BJ (cell line): ENCODE measurements at regions not wholly inside any gene's neighbourhood (a gene's known extent, or its start where the extent isn't known, plus 50 kb on each side); places are given as distances from the start of the nearest gene placed in this dataset.

Experiments
- CTCF ChIA-PET: fragments of 350-600 bp; formaldehyde crosslinking; extraction: SDS; loops from one replicate; lab custom pipeline; 2021; ENCODE audit warnings: antibody characterized with exemption, inconsistent platforms; lab: Yijun Ruan, JAX
- POLR2A ChIA-PET: fragments of 300-600 bp; sonication (Branson Sonifier 250); formaldehyde crosslinking; extraction: SDS; loops from one replicate; lab custom pipeline; 2021; ENCODE audit warnings: antibody characterized with exemption; lab: Charles Lee
- DNase-seq: peaks from one replicate; pipeline ENCODE4 v3.0.0-alpha.2; 2011; ENCODE audit warnings: low read depth
- H3K27me3 ChIP-seq: 2 replicates; pipeline ENCODE4 v1.6.0; 2011; ENCODE audit warnings: low read length; ENCODE audit not compliant: control insufficient read depth, insufficient read depth
- H3K36me3 ChIP-seq: 2 replicates; pipeline ENCODE4 v1.5.1; 2011; ENCODE audit warnings: low read length; ENCODE audit not compliant: control insufficient read depth, insufficient read depth
- H3K4me3 ChIP-seq: 2 replicates; pipeline ENCODE4 v1.5.1; 2011; ENCODE audit warnings: low read depth, mild to moderate bottlenecking, control low read depth, low read length
- TF ChIP-seq, protein P1 (sequence below): IDR thresholded peaks from 2 replicates; pipeline ENCODE4 v1.5.1; 2011; ENCODE audit warnings: low read depth, mild to moderate bottlenecking, control low read depth, inconsistent platforms, low read length, moderate library complexity; ENCODE audit not compliant: insufficient read depth

DNA sequence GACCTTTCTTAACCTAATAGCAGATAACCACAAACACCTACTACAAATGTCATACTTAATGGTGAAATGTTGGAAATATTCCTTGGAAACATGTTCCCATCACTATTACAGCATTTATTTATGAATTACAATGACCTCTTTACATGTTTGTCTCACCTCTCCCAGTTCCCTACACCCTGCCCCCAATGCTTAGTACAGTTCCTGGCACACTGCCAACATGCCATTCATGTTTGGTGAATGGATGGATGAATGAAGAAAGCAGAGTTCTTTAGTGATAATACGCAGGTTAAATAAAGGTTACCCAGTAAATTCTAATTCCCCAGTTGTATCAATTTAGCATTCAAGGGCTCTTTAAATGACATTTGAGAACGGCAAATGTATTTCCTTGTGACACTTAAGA is 259.9 kb upstream of the ATP11B start:
- CTCF ChIA-PET = no interaction called here
- Histone ChIP-seq H3K4me3 (no peak overlapping the region), H3K36me3 (no peaks in the 10 kb centered on the region), H3K27me3 (no peaks in the 10 kb centered on the region)
- DNase-seq = no peak
- POLR2A ChIA-PET = no interaction called here
- TF ChIP-seq, protein P1, sequence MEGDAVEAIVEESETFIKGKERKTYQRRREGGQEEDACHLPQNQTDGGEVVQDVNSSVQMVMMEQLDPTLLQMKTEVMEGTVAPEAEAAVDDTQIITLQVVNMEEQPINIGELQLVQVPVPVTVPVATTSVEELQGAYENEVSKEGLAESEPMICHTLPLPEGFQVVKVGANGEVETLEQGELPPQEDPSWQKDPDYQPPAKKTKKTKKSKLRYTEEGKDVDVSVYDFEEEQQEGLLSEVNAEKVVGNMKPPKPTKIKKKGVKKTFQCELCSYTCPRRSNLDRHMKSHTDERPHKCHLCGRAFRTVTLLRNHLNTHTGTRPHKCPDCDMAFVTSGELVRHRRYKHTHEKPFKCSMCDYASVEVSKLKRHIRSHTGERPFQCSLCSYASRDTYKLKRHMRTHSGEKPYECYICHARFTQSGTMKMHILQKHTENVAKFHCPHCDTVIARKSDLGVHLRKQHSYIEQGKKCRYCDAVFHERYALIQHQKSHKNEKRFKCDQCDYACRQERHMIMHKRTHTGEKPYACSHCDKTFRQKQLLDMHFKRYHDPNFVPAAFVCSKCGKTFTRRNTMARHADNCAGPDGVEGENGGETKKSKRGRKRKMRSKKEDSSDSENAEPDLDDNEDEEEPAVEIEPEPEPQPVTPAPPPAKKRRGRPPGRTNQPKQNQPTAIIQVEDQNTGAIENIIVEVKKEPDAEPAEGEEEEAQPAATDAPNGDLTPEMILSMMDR = no peak

DNA sequence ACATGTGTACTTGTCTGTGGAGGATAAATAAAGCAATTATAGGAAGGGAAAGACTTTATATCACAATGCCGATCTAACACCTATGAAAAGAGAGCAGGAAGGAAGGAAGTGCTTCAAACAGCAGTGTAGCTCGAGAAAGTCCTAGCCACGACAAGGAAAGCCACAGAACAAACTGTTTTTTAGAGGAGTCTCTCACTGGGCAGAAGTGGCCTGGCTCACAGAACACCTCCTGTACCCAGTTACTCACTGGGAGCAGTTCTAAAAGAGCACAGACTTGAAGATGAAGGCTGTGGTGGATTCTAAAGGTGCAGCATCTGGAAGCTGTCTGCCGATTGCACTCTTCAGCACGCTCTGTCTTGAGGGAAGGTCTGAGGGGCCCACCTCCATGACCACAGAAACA is 248.8 kb upstream of the ATP11B start:
- DNase-seq = no peak
- Histone ChIP-seq H3K4me3 (no peak overlapping the region), H3K27me3 (no peaks in the 10 kb centered on the region), H3K36me3 (no peaks in the 10 kb centered on the region)
- ChIA-PET POLR2A (no interaction called here), CTCF (no interaction called here)
- TF ChIP-seq, protein P1 = no peak

DNA sequence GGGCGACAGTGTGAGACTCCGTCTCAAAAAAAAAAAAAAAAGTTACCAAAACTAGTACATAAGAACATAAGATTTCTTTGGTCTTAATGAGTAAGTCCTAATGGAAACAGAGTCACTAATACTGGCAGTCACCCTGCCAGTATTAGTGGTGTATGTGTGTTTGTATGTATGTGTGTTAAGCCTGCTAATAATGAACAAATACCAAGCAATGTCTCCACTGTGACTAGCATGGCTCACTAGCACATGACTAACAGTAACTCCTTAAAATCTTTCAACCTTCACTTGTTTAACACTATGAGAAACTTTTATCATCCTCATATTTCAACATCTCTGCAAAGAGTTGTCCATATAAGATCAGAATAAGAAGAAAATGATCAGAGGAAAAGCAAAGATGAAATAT is 231.0 kb upstream of the ATP11B start:
- no peaks in the 10 kb centered on the region for H3K36me3 ChIP-seq
- TF ChIP-seq, protein P1 = no peak
- no peaks in the 10 kb centered on the region for H3K27me3 ChIP-seq
- ChIA-PET CTCF (no interaction called here), POLR2A (no interaction called here)
- no peak for DNase-seq
- no peak overlapping the region for H3K4me3 ChIP-seq

DNA sequence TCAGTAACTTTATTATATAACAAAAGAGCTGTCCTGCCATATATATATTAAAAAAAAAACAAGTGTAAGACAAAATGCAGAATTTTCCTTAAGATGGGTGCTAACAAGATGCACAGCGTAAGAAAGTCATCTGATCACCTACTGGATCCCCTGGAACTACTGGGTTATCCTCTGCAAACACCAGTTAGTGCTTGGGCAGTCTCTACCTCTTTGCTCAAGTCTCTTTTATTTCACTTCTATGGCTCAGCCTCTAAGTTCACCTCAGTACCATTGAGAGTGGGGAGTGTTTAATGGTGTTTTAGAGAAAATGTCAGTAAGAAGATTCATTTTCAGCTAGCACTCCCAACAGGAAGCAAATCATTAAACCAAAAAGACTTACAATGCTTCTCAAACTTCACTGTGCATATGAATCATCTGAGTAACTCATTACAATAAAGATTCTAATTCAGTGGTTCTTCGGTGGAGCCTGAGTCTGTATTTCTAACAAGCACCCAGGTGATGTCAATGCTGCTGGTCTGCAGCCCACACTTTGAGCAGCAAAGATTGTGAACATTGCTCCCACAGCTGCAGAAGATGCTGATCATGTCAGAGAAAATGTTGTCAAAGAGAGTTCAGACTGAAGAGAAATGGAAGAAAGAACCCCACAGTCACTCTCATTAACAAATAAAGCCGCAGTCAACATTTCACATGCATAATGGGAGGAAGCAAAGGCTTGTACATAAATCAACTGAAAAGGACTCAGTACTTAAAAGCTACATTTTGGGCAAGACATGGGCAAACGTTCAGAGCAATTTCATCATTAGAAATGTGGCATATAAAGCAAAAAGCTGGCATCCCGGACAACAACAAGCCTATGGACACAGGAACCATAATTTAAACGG is 227.1 kb upstream of the ATP11B start:
- H3K27me3 ChIP-seq = no peaks in the 10 kb centered on the region
- CTCF ChIA-PET = no interaction called here
- TF ChIP-seq, protein P1 = no peak
- no peak for DNase-seq
- H3K4me3 ChIP-seq = no peak overlapping the region
- no peaks in the 10 kb centered on the region for H3K36me3 ChIP-seq
- POLR2A ChIA-PET = no interaction called here

DNA sequence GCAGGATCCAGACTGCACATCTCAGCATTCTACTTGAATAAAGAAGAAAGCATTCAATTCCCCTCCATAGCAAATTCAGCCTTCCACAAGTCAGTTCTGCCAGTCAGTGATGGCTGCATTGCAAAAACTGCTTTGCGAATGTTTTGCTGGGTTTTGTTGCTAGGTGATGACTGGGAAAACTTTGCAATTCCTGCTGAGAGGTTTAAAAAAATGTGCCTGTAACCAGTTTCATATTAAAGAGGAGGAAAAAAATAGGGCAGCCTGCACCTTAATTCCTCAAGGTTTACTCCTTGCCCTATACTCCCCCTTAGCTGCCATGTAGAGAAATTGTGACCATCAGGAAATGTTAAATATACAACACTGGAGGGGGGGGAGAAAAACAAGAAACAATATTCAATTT is 225.6 kb upstream of the ATP11B start:
- CTCF ChIA-PET = no interaction called here
- no peak for DNase-seq
- TF ChIP-seq, protein P1 = no peak

More for the DNA sequence above, 225.6 kb upstream of the ATP11B start:
- Histone ChIP-seq H3K4me3 (no peak overlapping the region), H3K36me3 (no peaks in the 10 kb centered on the region), H3K27me3 (no peaks in the 10 kb centered on the region)
- POLR2A ChIA-PET = no interaction called here
